ENCODE measurements at regions not wholly inside any gene's neighbourhood (a gene's known extent, or its start where the extent isn't known, plus 50 kb on each side); places are given as distances from the start of the nearest gene placed in this dataset.
A peak's percentile ranks its signal among the peaks of the same experiment; 100 is the strongest.
"Not testable (repeated sequence)": the region's sequence is repeated elsewhere in the genome, so short reads cannot be mapped to it uniquely, and the experiment has no call there.

GRCh38 chr4:7137326-7138200 is 54.8 kb upstream of the SORCS2 start:
- Mint-ChIP-seq H3K9me3 (no peaks in the 10 kb centered on the region), H3K4me1 (peaks cover 24% of the 10 kb centered on the region), H3K36me3 (ENCODE audit: low read depth) (no peaks in the 10 kb centered on the region), H3K27ac (no peak overlapping the region), H3K4me3 (no peak overlapping the region), H3K27me3 (ENCODE audit: low read depth) (peaks cover 4% of the 10 kb centered on the region)
- TF ChIP-seq CTCF (IDR thresholded peaks at IDR 0.05; ENCODE audit: unreplicated experiment in 3 of 3) = no peak

- peaks cover 24% of the 10 kb centered on the region for H3K4me1 Mint-ChIP-seq
- no peaks in the 10 kb centered on the region for H3K36me3 Mint-ChIP-seq (ENCODE audit: low read depth)
- H3K9me3 Mint-ChIP-seq = no peaks in the 10 kb centered on the region
- peak overlapping the region in 2 of 3 experiments; percentile 7 to 80 for H3K27ac Mint-ChIP-seq
- no peak for TF ChIP-seq CTCF (IDR thresholded peaks at IDR 0.05; ENCODE audit: unreplicated experiment in 3 of 3)
- no peak overlapping the region for H3K4me3 Mint-ChIP-seq
- H3K27me3 Mint-ChIP-seq (ENCODE audit: low read depth) = peaks cover 4% of the 10 kb centered on the region
Measured at GRCh38 chr4:7136351-7136750, 56.0 kb upstream of the SORCS2 start.

GRCh38 chr4:7135389-7135746 is 57.0 kb upstream of the SORCS2 start:
- H3K4me3 Mint-ChIP-seq = no peak overlapping the region
- H3K4me1 Mint-ChIP-seq = peaks cover 24% of the 10 kb centered on the region
- H3K9me3 Mint-ChIP-seq = no peaks in the 10 kb centered on the region
- no peaks in the 10 kb centered on the region for H3K36me3 Mint-ChIP-seq (ENCODE audit: low read depth)
- H3K27ac Mint-ChIP-seq = peak overlapping the region in 2 of 3 experiments; percentile 64 to 80
- no peak for TF ChIP-seq CTCF (IDR thresholded peaks at IDR 0.05; ENCODE audit: unreplicated experiment in 3 of 3)
- H3K27me3 Mint-ChIP-seq (ENCODE audit: low read depth) = peaks cover 4% of the 10 kb centered on the region

GRCh38 chr4:7134737-7135388 is 57.5 kb upstream of the SORCS2 start:
- Mint-ChIP-seq H3K27me3 (ENCODE audit: low read depth) (peaks cover 3% of the 10 kb centered on the region), H3K4me3 (no peak overlapping the region), H3K9me3 (no peaks in the 10 kb centered on the region), H3K27ac (peak overlapping the region; percentile 45 to 91 (median 80)), H3K4me1 (peaks cover 27% of the 10 kb centered on the region), H3K36me3 (ENCODE audit: low read depth) (no peaks in the 10 kb centered on the region)
- TF ChIP-seq CTCF (IDR thresholded peaks at IDR 0.05; ENCODE audit: unreplicated experiment in 3 of 3) = no peak

GRCh38 chr4:7133818-7134650 is 58.3 kb upstream of the SORCS2 start:
- not testable (repeated sequence) for H3K36me3 Mint-ChIP-seq (ENCODE audit: low read depth); H3K27me3 Mint-ChIP-seq (ENCODE audit: low read depth); H3K9me3 Mint-ChIP-seq; H3K4me3 Mint-ChIP-seq
- H3K4me1 Mint-ChIP-seq = peaks cover 30% of the 10 kb centered on the region
- H3K27ac Mint-ChIP-seq = peak overlapping the region; percentile 45 to 91 (median 80)

All from nephron (organoid).